Prostate gland (tissue), 2 donors: ENCODE measurements at regions not wholly inside any gene's neighbourhood (a gene's known extent, or its start where the extent isn't known, plus 50 kb on each side); places are given as distances from the start of the nearest gene placed in this dataset.

Experiments used
- DNase-seq: peaks from one replicate; pipeline ENCODE4 v3.0.0-alpha.2; 2019; ENCODE audit warnings: low spot score
- H3K27ac ChIP-seq, 2 donors: fragments of 200-600 bp; sonication (generic); 2 replicates each; pipeline ENCODE4 v1.5.1; 2017 to 2019
- H3K27me3 ChIP-seq: fragments of 200-600 bp; sonication (generic); replicated peaks from 2 replicates; pipeline ENCODE4 v1.5.1; 2019; ENCODE audit not compliant: insufficient read depth
- H3K36me3 ChIP-seq, 2 donors: fragments of 200-600 bp; sonication (generic); 1 replicate in 1 of 2; 2 replicates in 1 of 2; pipeline versions ENCODE4 v1.5.1 to v1.8.1; 2017 to 2019
- H3K4me1 ChIP-seq: fragments of 200-600 bp; sonication (generic); replicated peaks from 2 replicates; pipeline ENCODE4 v1.5.1; 2019
- H3K4me3 ChIP-seq, 2 donors: fragments of 200-600 bp; sonication (generic); 2 replicates each; pipeline ENCODE4 v1.5.1; 2017 to 2019
- H3K9me3 ChIP-seq: fragments of 200-600 bp; sonication (generic); 2 replicates; pipeline ENCODE4 v1.5.1; 2017
- POLR2A ChIP-seq: fragments of 450-650 bp; IDR thresholded peaks from one replicate; pipeline ENCODE4 v1.6.1; 2016; ENCODE audit warnings: antibody characterized with exemption, mild to moderate bottlenecking
- POLR2AphosphoS5 ChIP-seq: sonication (generic); formaldehyde crosslinking; IDR thresholded peaks from one replicate; pipeline ENCODE4 v1.6.1; 2017; ENCODE audit warnings: antibody characterized with exemption
- WGBS: methylation state at CpG from one replicate; pipeline ENCODE4 v1.1.5; 2018; 5-methylcytosine and 5-hydroxymethylcytosine counted together
- intact Hi-C: fragments of 100-400 bp; cut with DNase I; formaldehyde crosslinking; loops from one replicate; pipeline ENCODE4 v1.14.2; 2022
- TF ChIP-seq, protein P1 (sequence below), 4 experiments: fragments of 200-600 bp in 2 of 4; fragments of 450-650 bp in 2 of 4; sonication (generic) in 2 of 4; IDR thresholded peaks; 1 replicate in 3 of 4; 2 replicates in 1 of 4; pipeline ENCODE4 v1.5.1; 2016 to 2019; ENCODE audit warnings: antibody characterized with exemption in 4 of 4, mild to moderate bottlenecking in 2 of 4, moderate library complexity in 2 of 4

GRCh38 chr6:93516441-93516840 lies 97.1 kb upstream of the EPHA7 start:
- intact Hi-C loops = no loop called here
- H3K36me3 ChIP-seq = no peaks in the 10 kb centered on the region
- H3K4me1 ChIP-seq = no peaks in the 10 kb centered on the region
- TF ChIP-seq, protein P1, sequence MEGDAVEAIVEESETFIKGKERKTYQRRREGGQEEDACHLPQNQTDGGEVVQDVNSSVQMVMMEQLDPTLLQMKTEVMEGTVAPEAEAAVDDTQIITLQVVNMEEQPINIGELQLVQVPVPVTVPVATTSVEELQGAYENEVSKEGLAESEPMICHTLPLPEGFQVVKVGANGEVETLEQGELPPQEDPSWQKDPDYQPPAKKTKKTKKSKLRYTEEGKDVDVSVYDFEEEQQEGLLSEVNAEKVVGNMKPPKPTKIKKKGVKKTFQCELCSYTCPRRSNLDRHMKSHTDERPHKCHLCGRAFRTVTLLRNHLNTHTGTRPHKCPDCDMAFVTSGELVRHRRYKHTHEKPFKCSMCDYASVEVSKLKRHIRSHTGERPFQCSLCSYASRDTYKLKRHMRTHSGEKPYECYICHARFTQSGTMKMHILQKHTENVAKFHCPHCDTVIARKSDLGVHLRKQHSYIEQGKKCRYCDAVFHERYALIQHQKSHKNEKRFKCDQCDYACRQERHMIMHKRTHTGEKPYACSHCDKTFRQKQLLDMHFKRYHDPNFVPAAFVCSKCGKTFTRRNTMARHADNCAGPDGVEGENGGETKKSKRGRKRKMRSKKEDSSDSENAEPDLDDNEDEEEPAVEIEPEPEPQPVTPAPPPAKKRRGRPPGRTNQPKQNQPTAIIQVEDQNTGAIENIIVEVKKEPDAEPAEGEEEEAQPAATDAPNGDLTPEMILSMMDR (IDR thresholded peaks at IDR 0.05) = no peak
- TF ChIP-seq POLR2AphosphoS5 = no peak
- no peak for TF ChIP-seq POLR2A
- no peaks in the 10 kb centered on the region for H3K9me3 ChIP-seq
- H3K4me3 ChIP-seq = no peak overlapping the region
- H3K27ac ChIP-seq = no peak overlapping the region
- WGBS = 71% methylated on average over 2 of the region's 2 CpGs
- H3K27me3 ChIP-seq = no peaks in the 10 kb centered on the region
- no peak for DNase-seq

GRCh38 chr6:93515736-93516135 lies 96.4 kb upstream of the EPHA7 start:
- 61% methylated on average over 2 of the region's 2 CpGs for WGBS
- H3K9me3 ChIP-seq = no peaks in the 10 kb centered on the region
- TF ChIP-seq POLR2AphosphoS5 = no peak
- intact Hi-C loops = no loop called here
- H3K27me3 ChIP-seq = no peaks in the 10 kb centered on the region
- H3K4me3 ChIP-seq = no peak overlapping the region
- no peaks in the 10 kb centered on the region for H3K4me1 ChIP-seq
- no peak overlapping the region for H3K27ac ChIP-seq
- DNase-seq = no peak
- no peaks in the 10 kb centered on the region for H3K36me3 ChIP-seq

DNA sequence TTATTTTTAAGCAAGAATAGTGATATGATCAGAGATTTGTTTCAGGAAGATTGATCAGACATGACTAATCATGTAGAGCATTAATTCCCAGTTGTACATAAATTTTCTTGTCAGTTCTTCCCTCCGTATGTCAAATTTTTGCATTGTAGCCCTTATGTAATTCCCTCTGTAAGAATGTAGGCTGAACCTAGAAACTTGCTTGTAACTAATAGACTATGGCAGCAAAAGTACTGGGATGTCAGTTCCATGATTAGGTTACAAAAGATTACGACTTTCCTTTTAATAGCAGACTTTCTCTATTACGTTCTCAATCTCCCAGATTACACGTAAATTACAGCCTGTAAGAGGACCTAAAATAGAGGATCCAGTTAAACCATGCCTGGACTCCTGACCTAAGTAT lies 79.4 kb upstream of the EPHA7 start:
- no peak for TF ChIP-seq POLR2A
- TF ChIP-seq, protein P1 (IDR thresholded peaks at IDR 0.05) = no peak
- TF ChIP-seq POLR2AphosphoS5 = no peak
- H3K4me3 ChIP-seq = no peak overlapping the region
- H3K27me3 ChIP-seq = no peaks in the 10 kb centered on the region
- no peak for DNase-seq
- no peaks in the 10 kb centered on the region for H3K4me1 ChIP-seq
- H3K9me3 ChIP-seq = no peaks in the 10 kb centered on the region
- no peak overlapping the region for H3K27ac ChIP-seq
- WGBS = 68% methylated on average over 4 of the region's 4 CpGs
- intact Hi-C loops = no loop called here
- H3K36me3 ChIP-seq = no peaks in the 10 kb centered on the region

DNA sequence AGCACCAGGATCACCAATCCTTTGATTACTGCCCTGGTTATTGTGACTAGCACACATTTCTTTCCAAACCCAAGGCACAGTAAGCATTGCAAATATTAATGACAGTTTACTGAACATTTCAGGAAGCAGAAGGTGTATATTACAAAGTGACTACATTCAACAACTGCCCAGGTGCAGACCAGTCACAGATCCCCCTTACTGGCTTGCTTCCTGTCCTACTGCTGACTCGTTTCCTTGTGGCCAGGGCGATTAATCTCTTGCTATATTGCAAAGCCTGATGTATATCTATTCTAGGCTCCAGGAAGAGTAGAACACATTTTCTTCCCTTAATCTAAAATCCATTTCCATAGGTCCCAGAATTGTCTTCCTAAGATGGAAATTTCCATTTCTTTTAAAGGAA lies 77.2 kb upstream of the EPHA7 start:
- intact Hi-C loops = no loop called here
- Histone ChIP-seq H3K4me1 (no peaks in the 10 kb centered on the region), H3K4me3 (no peak overlapping the region), H3K36me3 (no peaks in the 10 kb centered on the region), H3K9me3 (no peaks in the 10 kb centered on the region), H3K27ac (no peak overlapping the region), H3K27me3 (no peaks in the 10 kb centered on the region)
- TF ChIP-seq, protein P1 (IDR thresholded peaks at IDR 0.05) = no peak
- no peak for TF ChIP-seq POLR2AphosphoS5
- no peak for TF ChIP-seq POLR2A
- no peak for DNase-seq
- WGBS = 68% methylated on average over 2 of the region's 2 CpGs

- H3K27me3 ChIP-seq = no peaks in the 10 kb centered on the region
- no peak for DNase-seq
- no peak overlapping the region for H3K27ac ChIP-seq
- TF ChIP-seq, protein P1 (IDR thresholded peaks at IDR 0.05) = no peak
- TF ChIP-seq POLR2AphosphoS5 (no peak), POLR2A (no peak)
- 89% methylated on average over 3 of the region's 3 CpGs for WGBS
- no peaks in the 10 kb centered on the region for H3K36me3 ChIP-seq
- no peaks in the 10 kb centered on the region for H3K4me1 ChIP-seq
- no peaks in the 10 kb centered on the region for H3K9me3 ChIP-seq
- intact Hi-C loops = no loop called here
- no peak overlapping the region for H3K4me3 ChIP-seq
Measured at GRCh38 chr6:93494057-93494456, 74.7 kb upstream of the EPHA7 start.
